ENCODE measurements at regions not wholly inside any gene's neighbourhood (a gene's known extent, or its start where the extent isn't known, plus 50 kb on each side); places are given as distances from the start of the nearest gene placed in this dataset.

- peak; percentile 46 for DNase-seq
Observed at GRCh38 chr2:103734911-103735310, 973.1 kb downstream of the TMEM182 start.

DNA sequence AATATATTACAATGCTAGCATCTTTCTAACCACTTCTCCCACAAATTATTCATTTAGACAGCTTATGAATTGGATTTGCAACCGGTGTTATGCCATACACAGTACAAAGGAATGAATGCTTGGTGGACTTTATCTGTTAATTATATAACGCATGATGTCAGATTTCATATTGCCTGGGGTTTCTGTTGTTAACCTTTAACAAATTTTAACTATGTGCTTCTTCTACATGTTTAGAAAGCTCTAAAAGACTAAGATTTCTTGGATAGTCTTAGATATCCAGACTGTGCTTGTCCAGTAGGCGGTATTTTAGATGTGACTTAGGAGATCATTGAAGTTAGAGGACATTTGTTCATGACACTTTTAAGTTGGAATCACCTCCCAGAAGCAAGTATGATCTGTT is 976.3 kb downstream of the TMEM182 start:
- no peak for DNase-seq

- DNase-seq, result no peak
Observed at GRCh38 chr2:103738606-103739005, 976.8 kb downstream of the TMEM182 start.

DNA sequence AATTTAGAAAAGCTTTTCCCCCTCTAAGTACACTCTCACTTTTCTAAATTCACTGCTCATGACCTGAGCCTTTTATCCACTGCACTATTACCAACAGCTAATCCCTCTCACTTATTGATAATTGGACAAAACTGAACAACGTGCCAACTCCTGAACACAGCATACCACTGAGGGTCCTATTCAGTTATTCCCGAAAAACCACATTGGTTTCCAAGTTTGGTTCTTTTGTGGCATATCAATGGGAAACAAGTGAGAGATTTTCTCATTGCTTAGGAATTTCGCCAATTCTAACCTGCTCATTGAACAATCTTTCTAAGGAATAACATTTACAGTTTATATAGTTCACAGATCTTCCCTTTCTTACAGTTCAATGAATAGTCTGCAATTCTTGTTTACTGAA is 977.4 kb downstream of the TMEM182 start:
- no peak for DNase-seq

DNA sequence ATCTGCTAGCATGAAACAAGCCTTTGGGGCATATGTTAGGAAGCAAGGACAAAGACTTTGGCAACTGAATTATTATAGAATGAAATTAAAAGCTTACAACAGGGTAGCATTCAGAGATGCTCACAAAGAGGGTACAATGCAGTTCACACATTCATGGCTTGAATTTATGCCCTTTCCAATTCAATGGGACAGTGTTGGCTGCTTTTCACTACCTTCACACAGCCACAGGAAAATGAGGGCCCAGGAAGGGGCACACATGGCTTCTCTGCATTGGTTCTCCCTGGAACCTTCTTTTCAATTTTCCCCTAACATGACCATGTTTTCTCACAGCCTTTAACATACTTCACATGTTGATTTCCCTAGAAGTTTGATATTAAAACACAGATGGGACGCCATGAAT is 978.1 kb downstream of the TMEM182 start:
- no peak for DNase-seq

- no peak for DNase-seq
Observed at GRCh38 chr2:103740631-103741030, 978.8 kb downstream of the TMEM182 start.

DNA sequence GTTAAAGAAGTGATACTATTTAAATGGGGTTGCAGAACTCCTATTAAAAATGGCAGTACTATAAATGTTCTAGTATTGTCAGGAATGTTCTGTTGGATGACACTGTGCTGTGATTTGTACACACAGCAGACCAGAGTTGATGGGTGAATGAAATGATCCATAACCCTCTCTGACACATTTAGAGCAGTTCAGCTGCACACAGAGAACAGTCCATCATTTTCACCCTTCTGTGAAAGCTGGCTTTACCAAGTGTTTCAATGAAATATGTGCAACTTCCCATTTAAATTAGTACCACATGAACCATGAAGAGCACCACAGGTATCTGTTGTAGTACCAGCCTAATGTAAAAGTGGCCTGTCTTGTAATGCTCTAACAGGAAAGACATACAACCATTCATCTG is 981.4 kb downstream of the TMEM182 start:
- DNase-seq, result no peak

DNA sequence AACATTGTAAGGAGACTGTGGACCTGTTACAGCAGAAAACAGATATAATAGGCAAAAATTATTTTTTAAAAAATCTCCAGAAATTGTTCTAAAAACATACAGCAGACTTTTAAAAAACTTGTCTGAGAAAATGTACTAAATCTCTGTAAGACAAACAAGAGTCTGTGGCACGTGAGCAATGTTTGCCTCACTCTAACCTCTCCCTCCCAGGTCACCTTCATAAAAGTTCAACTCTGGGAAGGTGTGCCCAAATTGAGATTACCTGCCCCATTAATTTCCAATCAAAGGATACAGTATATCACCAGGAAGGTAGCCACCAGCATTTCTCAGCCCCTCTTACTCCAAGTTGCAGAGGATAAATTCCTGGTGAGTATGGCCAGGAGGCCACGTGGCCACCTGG is 992.7 kb downstream of the TMEM182 start:
- no peak for DNase-seq

DNA sequence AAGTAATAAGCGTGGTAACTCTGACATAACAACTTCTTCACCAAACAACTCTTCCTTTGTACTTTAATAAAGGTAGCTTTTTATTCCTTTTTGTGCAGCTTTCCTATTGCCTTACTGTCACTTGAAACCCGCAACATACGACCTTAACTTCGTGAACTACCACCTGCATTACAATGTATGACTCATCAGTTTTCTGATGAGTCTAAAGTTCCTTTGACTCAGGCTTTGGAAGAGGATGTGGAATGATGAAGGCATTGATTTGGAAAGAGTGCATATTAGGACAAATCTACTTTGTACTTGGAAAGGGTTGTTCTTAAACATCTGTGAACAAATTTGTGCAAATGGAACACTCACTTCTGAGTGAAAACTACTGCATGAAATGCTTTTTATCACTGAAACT is 1012.1 kb downstream of the TMEM182 start:
- DNase-seq, result peak; percentile 77

DNA sequence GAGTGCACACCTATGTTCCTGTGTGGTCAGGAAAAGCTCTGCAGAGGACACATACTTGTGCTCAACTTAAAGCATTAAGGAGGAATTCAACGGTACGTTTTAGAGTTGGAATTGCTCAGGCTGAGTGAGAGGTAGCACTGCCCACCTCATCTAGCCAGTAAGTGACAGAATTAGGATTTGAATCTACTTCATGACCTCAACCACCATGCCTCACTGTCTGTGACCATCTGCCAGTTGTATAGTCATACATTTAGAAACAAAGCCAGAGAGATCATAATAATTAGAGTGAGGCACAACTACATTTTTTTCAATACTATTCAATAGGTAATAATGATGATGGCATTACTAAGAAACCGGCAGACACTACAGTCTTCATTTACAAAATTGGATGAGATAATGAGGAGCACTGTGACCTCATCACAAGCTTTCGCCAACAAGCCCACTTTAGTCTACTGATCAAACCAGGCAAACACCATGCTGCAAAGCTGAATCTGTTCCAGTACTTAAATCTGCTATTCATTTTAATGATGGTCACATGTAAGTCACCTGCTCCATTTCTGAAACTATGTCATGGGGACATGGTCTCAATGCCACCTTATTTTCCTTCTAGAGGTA is 1018.4 kb downstream of the TMEM182 start:
- no peak for DNase-seq

DNA sequence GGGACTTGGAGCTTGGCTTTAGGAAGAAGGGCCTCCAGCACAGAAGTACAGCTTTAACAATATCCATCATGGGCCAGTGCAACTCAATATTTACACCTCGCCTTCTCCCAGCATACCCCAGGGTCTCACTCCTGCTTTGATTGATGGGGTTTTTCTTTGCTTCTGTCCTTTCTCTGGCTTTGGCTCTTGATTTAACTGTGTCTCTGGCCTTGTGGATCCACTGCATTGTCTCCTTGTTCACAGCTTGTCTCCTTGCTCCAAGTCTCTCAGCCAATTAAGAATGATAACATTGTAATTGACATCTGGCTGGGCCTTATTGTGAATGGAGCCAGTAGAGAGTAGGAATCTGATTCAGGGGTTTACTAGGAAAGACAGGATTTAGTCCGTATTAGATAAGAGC is 1019.5 kb downstream of the TMEM182 start:
- no peak for DNase-seq

GRCh38 chr2:103784261-103784660 is 1022.4 kb downstream of the TMEM182 start:
- no peak for DNase-seq

DNA sequence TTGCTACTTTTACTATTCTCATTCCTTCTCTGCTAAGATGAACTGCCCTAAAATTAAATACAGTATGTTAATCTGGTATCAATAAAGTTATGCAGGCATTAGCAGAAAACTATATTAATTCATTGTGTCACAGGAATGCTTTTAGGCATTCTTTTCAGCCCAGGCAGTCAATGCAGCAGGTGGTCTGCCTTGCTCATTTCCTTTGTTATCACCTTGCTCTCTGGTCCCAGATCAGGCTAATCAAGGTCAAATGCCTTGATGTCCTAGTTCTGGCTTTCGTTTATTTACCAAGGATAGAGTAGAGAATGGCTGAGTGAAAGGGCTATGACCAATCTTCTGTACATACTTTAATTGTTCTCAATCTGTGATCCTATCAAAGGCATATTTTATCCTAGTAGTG is 1023.6 kb downstream of the TMEM182 start:
- no peak for DNase-seq

DNA sequence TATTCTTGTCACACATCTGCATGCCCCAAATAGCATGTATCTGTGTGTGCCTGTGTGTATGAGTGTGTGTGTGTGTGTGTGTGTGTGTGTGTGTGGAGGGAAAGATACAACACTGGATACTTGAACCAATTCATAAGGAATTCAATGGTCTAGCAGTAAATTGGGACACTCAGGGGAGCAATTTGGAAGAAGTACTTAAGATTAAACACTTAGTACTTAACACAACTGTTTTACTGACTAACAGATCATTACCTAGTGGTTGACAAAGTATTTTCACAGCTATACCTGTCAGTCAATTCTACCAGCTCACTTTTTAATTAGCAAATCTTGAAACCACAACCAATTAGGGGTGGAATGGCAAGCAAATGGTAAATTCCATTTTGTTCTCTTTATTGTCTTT is 1024.1 kb downstream of the TMEM182 start:
- DNase-seq, result no peak

- no peak for DNase-seq
Observed at GRCh38 chr2:103788389-103788788, 1026.6 kb downstream of the TMEM182 start.

- DNase-seq, result no peak
Observed at GRCh38 chr2:103788951-103789350, 1027.1 kb downstream of the TMEM182 start.

- peak; percentile 67 for DNase-seq
Observed at GRCh38 chr2:103789381-103790095, 1027.7 kb downstream of the TMEM182 start.

DNA sequence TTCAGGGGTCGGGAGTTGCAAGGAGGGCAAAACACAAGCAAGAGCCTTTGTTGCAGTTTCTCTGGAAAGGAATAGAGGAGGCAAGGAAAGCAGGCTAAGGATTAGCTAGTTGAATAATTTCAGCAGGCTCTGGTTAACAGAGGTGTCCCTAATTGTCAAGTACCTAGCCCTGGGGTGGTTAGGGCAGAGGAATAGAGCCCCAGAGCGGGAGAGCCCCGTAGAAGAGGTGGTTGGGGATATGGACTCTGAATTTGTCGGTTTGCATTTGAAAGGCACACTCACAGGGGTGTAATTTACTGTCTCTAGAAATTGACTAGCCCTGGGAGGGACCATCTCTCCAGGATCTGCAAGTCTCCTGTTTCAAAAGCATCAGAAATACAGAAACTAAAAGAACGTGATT is 1030.2 kb downstream of the TMEM182 start:
- DNase-seq, result no peak

- no peak for DNase-seq
Observed at GRCh38 chr2:103798291-103798690, 1036.5 kb downstream of the TMEM182 start.

DNA sequence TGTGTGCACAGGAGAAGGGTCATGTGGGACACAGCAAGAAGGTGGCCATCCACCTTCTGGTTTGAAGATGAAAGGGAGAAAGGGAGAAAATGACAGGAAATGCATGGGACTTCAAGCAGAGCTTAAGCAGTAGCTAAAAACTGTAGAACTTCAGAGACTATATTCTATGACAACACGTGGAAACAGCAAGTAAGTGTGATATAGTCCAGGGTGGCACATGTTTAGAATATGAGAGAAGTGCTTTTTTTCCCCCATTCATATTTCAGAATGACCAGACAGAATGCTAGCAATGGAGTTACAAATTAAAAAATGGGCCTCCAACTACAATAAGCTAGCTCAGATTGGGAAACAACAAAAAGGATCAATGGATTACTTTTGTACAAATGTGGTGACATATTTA is 1042.2 kb downstream of the TMEM182 start:
- no peak for DNase-seq

GRCh38 chr2:103805746-103806145 is 1043.9 kb downstream of the TMEM182 start:
- no peak for DNase-seq

DNA sequence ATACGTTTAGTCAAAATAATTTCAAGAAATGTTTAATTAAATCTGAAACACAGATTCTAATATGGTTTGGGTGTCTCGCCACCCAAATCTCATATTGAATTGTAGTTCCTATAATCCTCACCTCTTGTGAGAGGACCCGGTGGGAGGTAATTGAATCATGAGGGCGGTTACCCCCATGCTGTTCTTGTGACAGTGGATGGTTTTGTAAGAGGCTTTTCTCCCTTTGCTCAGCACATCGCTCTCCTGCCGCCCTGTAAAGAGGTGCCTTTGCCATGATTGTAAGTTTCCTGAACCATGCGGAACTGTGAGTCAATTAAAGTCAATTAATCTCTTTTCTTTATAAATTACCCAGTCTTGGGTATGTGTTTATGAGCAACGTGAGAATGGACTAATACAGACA is 1045.1 kb upstream of the POU3F3 start:
- DNase-seq, result no peak

DNA sequence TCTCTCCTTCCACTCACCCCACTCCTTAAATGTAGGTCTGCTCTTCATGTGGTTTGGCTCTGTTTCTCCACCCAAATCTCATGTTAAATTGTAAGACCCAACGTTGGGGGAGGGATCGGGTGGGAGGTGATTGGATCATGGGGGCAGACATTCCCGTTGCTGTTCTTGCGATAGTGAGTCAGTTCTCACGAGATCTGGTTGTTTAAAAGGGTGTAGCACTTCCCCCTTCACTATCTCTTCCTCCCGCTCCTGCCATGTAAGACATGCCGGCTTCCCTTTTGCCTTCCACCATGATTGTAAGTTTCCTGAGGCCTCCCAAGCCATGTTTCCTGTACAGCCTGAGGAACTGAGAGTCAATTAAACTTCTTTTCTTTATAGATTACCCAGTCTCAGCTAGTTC is 1044.5 kb upstream of the POU3F3 start:
- DNase-seq, result no peak

DNA sequence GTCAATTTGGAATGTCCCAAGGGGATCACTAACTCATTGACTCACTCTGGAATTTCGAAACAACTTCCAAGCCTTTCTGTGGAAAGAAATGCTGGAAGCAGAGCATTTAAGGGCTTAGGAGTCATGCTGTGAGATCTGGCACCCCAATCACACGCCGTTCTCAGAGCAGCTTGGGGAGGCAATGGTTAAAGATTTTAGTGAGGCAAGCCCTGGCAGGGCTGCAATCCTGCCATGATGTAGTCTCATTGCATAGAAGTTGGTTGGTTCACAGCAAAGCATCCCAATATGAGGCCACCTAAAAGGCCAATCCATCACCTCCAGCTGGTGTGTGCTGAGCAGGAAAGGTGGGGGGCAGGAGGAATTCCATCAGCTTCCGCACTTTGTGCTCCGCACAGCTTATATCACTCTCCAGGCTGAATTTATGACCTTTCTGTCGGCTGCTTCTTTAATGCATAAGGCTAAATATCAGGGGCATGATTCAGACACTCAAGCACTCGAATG is 1043.9 kb upstream of the POU3F3 start:
- DNase-seq, result no peak

DNA sequence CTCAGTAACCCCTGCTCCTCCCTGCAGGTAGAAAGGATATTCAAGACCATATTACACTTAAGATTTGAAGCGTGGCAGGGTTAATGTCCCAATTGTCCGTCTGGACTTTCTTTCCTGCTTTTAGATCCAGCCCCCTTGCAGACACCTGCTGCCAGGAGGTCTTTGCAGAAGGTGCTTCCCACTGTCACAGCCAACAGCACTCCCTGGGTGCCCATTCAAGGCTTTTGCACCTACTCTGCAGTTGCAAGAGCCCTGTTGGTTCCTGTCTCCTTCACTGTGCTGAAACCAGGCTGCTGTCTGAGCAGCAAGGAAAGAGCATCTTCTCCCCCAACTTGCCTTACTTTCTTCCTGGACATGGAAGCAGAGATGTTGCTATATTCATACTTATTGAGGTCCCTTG is 1043.0 kb upstream of the POU3F3 start:
- DNase-seq, result no peak
